ENCODE measurements at regions not wholly inside any gene's neighbourhood (a gene's known extent, or its start where the extent isn't known, plus 50 kb on each side); places are given as distances from the start of the nearest gene placed in this dataset.

DNA sequence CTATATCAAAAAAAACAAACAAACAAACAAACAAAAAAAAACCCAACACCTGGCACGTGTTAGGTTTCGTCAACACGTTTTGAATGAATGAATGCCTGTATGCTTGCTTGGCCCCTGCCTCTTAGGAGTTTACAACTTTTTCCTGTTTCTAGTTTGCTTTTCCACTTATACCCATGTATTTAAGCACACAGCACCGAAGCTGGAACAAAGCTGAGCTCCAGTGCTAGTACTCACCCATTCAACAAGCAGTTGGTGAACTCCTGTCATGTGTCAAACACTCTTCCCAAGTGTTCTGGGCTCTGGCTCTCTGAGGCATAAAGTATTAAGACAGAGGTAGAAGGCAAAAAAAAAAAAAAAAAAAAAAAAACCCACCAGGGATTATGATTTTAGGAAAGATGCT is 599.3 kb downstream of the BUD13 start:
- H3K4me3 ChIP-seq (ENCODE audit: low read depth, low read length) = no peak overlapping the region
- TF ChIP-seq, protein P1, sequence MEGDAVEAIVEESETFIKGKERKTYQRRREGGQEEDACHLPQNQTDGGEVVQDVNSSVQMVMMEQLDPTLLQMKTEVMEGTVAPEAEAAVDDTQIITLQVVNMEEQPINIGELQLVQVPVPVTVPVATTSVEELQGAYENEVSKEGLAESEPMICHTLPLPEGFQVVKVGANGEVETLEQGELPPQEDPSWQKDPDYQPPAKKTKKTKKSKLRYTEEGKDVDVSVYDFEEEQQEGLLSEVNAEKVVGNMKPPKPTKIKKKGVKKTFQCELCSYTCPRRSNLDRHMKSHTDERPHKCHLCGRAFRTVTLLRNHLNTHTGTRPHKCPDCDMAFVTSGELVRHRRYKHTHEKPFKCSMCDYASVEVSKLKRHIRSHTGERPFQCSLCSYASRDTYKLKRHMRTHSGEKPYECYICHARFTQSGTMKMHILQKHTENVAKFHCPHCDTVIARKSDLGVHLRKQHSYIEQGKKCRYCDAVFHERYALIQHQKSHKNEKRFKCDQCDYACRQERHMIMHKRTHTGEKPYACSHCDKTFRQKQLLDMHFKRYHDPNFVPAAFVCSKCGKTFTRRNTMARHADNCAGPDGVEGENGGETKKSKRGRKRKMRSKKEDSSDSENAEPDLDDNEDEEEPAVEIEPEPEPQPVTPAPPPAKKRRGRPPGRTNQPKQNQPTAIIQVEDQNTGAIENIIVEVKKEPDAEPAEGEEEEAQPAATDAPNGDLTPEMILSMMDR (IDR thresholded peaks at IDR 0.05; ENCODE audit: borderline replicate concordance, insufficient read depth, low read depth, low read length) = no peak

DNA sequence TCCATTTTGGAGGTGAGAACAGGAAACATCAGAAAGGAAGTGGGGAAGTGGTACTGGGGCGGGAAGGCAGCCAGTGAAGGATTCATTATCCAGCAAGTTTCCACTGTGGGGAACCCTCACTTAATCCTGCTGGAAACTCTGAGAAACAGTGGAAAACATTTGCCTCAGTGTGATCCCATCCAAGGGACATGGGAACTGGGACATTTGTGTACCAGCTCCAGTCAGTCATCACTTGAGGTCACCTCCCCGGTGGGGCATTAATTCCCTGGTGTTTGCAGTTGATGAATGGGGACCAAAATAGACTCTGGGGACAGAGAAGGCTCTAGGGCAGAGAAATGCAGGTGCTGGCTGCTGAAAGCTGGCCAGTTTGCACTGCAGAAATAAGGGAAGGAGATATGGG is 599.9 kb downstream of the BUD13 start:
- TF ChIP-seq, protein P1 (IDR thresholded peaks at IDR 0.05; ENCODE audit: borderline replicate concordance, insufficient read depth, low read depth, low read length) = no peak
- H3K4me3 ChIP-seq (ENCODE audit: low read depth, low read length) = no peak overlapping the region

DNA sequence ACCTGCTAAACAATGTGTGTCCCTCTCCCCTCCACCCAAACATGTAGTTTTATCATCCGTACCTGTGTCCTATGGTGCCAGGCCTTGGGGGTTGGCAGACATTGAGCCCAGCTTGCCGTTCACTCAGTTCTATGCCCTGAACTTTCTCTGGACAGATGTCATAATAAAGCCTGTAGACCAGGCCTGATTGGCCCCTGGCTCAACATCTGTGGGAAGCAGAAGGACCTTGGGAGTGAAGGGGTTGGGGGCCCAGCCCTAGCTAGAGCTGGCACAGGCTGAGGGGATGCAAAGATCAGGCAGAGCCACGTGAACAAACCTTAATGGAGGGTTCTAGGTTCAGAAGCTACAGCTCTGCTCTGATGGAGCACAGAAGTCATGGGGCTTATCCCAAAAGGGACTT is 600.6 kb downstream of the BUD13 start:
- no peak overlapping the region for H3K4me3 ChIP-seq (ENCODE audit: low read depth, low read length)
- TF ChIP-seq, protein P1 (IDR thresholded peaks at IDR 0.05; ENCODE audit: borderline replicate concordance, insufficient read depth, low read depth, low read length) = no peak

DNA sequence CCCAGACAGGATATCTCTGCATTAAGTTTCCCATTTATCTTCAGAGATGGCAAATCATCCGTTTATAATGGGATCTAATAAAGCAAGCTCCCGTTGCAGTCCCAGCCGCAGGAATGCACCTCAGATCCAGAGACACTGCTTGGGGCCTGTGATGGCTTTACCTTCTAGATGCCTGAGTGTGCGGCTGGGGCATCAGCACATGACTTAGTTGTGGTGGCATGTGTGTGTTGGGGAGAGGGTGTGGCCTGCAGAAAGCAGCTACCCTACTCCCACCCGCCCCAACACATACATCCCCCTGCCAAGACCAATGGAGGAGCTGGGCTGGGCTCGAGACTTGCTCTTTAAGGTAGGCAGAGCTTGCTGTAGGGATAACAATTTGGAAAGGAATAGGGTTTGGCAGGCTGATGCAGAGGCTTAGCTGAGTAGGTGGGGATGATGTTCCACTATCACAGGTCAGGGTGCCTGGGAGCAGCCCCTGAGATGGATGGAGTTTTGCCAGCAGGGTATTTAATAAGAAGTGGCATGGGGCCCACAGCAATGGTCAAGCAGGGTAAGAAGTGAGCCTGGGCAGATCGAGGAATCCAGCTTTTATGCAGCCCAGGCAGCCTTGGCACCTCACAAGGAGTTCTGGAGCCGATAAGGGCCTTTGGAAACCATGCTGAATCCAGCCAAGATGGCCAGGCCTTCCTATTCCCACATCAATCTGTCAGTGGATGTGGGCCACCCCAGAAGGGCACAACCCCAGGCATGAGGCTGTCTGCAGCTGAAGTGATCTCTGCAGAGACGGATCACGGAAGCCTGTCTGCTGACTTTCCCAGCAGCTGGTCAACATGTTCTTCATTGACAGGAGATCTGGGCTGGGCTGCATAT is 601.3 kb downstream of the BUD13 start:
- H3K4me3 ChIP-seq (ENCODE audit: low read depth, low read length) = no peak overlapping the region
- TF ChIP-seq, protein P1 (IDR thresholded peaks at IDR 0.05; ENCODE audit: borderline replicate concordance, insufficient read depth, low read depth, low read length) = no peak

DNA sequence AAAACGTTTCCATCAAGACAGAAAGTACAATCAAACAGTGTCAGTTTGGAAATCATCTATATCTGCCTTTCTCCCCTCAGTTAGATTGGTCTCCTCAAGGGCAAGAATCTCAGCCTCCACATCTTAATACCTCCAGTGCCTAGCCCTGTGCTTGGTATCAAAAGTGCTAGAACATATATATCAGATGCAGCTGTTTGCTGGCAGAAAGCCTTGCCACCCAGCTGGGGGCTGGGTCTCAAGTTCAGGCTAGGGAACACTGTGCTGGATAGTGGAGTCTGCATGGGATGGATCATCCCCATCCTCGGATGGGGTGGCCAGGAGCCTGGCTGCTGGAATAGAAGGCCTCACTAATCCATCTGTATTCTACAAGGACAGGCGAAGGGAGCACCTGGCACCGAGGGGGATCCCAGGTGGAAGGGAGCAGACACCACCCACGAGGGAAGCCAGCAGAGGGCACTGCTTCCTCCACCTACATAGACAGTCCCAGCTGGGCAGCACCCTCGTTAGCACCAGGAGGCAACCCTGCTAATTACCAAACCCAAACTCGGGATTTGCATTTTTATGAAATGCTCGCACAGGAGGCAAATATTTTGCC is 602.2 kb downstream of the BUD13 start:
- TF ChIP-seq, protein P1 (IDR thresholded peaks at IDR 0.05; ENCODE audit: borderline replicate concordance, insufficient read depth, low read depth, low read length) = peak; percentile 51
- H3K4me3 ChIP-seq (ENCODE audit: low read depth, low read length) = no peak overlapping the region

DNA sequence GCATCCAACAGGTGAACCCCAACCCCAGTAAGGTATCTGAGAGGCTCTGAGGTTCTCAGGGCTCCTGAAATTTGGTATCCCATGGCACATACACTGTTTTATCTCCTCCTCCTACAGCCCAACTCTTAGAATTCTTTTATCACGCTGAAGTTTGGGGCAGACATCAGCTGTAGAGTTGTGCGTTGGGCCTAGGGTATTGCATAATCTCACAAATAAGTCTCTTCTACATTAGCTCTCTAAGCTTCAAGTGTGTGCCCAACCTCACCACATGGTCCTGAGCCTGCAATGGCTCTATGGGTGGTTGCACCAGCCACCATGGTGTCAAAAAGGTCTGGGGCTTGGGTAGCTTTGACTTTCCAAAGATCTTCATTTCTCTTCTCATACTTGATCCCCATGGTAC is 603.0 kb downstream of the BUD13 start:
- no peak overlapping the region for H3K4me3 ChIP-seq (ENCODE audit: low read depth, low read length)
- TF ChIP-seq, protein P1 (IDR thresholded peaks at IDR 0.05; ENCODE audit: borderline replicate concordance, insufficient read depth, low read depth, low read length) = no peak

DNA sequence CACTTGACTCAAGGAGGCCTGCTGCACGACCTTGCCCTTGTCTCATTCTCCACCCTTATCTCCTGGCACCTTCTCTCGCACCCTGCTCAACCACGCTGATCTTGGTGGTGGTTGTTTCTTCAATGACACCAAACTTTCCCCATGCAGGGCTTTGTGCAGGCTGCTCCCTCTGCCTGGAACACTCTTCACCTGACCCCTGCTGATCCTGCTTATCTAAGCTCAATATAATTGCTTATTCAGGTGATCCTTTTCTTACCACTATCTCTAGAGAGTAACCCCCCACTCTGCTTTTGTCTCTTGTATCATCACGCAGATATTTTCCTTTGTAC is 604.4 kb downstream of the BUD13 start:
- TF ChIP-seq, protein P1 (IDR thresholded peaks at IDR 0.05; ENCODE audit: borderline replicate concordance, insufficient read depth, low read depth, low read length) = no peak
- H3K4me3 ChIP-seq (ENCODE audit: low read depth, low read length) = no peak overlapping the region

All from GM12875 (cell line).